Erythroblast (primary cell): ENCODE measurements at regions not wholly inside any gene's neighbourhood (a gene's known extent, or its start where the extent isn't known, plus 50 kb on each side); places are given as distances from the start of the nearest gene placed in this dataset.
A peak's percentile ranks its signal among the peaks of the same experiment; 100 is the strongest.

ENCODE experiments used
- DNase-seq, 2 experiments: peaks; one replicate each; lab custom pipeline; 2025; lab: John Stamatoyannopoulos, UW
- GATA1 ChIP-seq: IDR thresholded peaks from 2 replicates; pipeline ENCODE4 v1.6.1; 2011; ENCODE audit warnings: low read depth, mild to moderate bottlenecking, control low read depth, low read length, moderate library complexity
- POLR2A ChIP-seq: IDR thresholded peaks from 2 replicates; pipeline ENCODE4 v1.6.1; 2011; ENCODE audit warnings: mild to moderate bottlenecking, low read length

- DNase-seq = peak; percentile 16 to 22
- TF ChIP-seq GATA1 = no peak
- TF ChIP-seq POLR2A = no peak
Observed at GRCh38 chr1:59146651-59147358, 150.1 kb upstream of the FGGY start.

- TF ChIP-seq POLR2A = no peak
- no peak for TF ChIP-seq GATA1
- no peak for DNase-seq
Observed at GRCh38 chr1:59149435-59149834, 147.5 kb upstream of the FGGY start.

- no peak for DNase-seq
- TF ChIP-seq GATA1 = no peak
Observed at GRCh38 chr1:59150577-59151386, 146.1 kb upstream of the FGGY start.

GRCh38 chr1:59151387-59151761 lies 145.5 kb upstream of the FGGY start:
- DNase-seq = no peak
- no peak for TF ChIP-seq POLR2A
- no peak for TF ChIP-seq GATA1

- no peak for DNase-seq
Observed at GRCh38 chr1:59151860-59152259, 145.0 kb upstream of the FGGY start.

GRCh38 chr1:59152511-59152910 lies 144.4 kb upstream of the FGGY start:
- no peak for DNase-seq
- no peak for TF ChIP-seq POLR2A

More at GRCh38 chr1:59151860-59152259, 145.0 kb upstream of the FGGY start:
- TF ChIP-seq GATA1 (no peak), POLR2A (no peak)

- DNase-seq = no peak
- no peak for TF ChIP-seq POLR2A
- no peak for TF ChIP-seq GATA1
Observed at GRCh38 chr1:59154401-59154800, 142.5 kb upstream of the FGGY start.

- no peak for DNase-seq
- TF ChIP-seq POLR2A (no peak), GATA1 (no peak)
Observed at GRCh38 chr1:59155351-59155750, 141.5 kb upstream of the FGGY start.

- TF ChIP-seq GATA1 (no peak), POLR2A (no peak)
- DNase-seq = no peak
Observed at GRCh38 chr1:59156051-59156450, 140.8 kb upstream of the FGGY start.

- no peak for DNase-seq
- TF ChIP-seq POLR2A = no peak
- TF ChIP-seq GATA1 = no peak
Observed at GRCh38 chr1:59156526-59157199, 140.2 kb upstream of the FGGY start.

GRCh38 chr1:59158321-59158720 lies 138.6 kb upstream of the FGGY start:
- TF ChIP-seq POLR2A (no peak), GATA1 (no peak)
- no peak for DNase-seq

GRCh38 chr1:59159557-59160203 lies 137.2 kb upstream of the FGGY start:
- no peak for TF ChIP-seq GATA1
- no peak for TF ChIP-seq POLR2A
- no peak for DNase-seq

- no peak for DNase-seq
- no peak for TF ChIP-seq POLR2A
- TF ChIP-seq GATA1 = no peak
Observed at GRCh38 chr1:59161136-59161535, 135.8 kb upstream of the FGGY start.

GRCh38 chr1:59162665-59163064 lies 134.2 kb upstream of the FGGY start:
- no peak for DNase-seq
- TF ChIP-seq GATA1 (no peak), POLR2A (no peak)
